Hepatocyte (in vitro differentiated cells): ENCODE measurements at regions not wholly inside any gene's neighbourhood (a gene's known extent, or its start where the extent isn't known, plus 50 kb on each side); places are given as distances from the start of the nearest gene placed in this dataset.

Experiments
- DNase-seq: peaks from one replicate; pipeline ENCODE4 v3.0.0-alpha.2; 2016; ENCODE audit warnings: low spot score
- H2AFZ ChIP-seq: fragments of 200-600 bp; sonication (generic); 2 replicates; pipeline ENCODE4 v1.6.0; 2016; ENCODE audit warnings: antibody characterized with exemption, mild to moderate bottlenecking
- H3K27ac ChIP-seq: fragments of 200-600 bp; sonication (generic); 2 replicates; pipeline ENCODE4 v1.5.1; 2016; ENCODE audit warnings: mild to moderate bottlenecking
- H3K27me3 ChIP-seq: fragments of 200-600 bp; sonication (generic); 2 replicates; pipeline ENCODE4 v1.6.1; 2016
- H3K36me3 ChIP-seq: fragments of 200-600 bp; sonication (generic); replicated peaks from 2 replicates; pipeline ENCODE4 v1.5.1; 2016; ENCODE audit warnings: low read depth; ENCODE audit not compliant: insufficient read depth
- H3K4me1 ChIP-seq: fragments of 200-600 bp; sonication (generic); 2 replicates; pipeline ENCODE4 v1.5.1; 2016; ENCODE audit warnings: mild to moderate bottlenecking, moderate library complexity; ENCODE audit not compliant: insufficient read depth
- H3K4me2 ChIP-seq: fragments of 200-600 bp; sonication (generic); 2 replicates; pipeline ENCODE4 v1.6.0; 2016
- H3K4me3 ChIP-seq: fragments of 200-600 bp; sonication (generic); 2 replicates; pipeline ENCODE4 v1.5.1; 2016; ENCODE audit warnings: mild to moderate bottlenecking
- H3K79me2 ChIP-seq: fragments of 200-600 bp; sonication (generic); 2 replicates; pipeline ENCODE4 v1.6.0; 2017; ENCODE audit warnings: mild to moderate bottlenecking
- H3K9me2 ChIP-seq: fragments of 200-600 bp; sonication (generic); replicated peaks from 2 replicates; pipeline ENCODE4 v1.6.0; 2017; ENCODE audit warnings: mild to moderate bottlenecking; ENCODE audit not compliant: insufficient read depth
- H3K9me3 ChIP-seq: fragments of 200-600 bp; sonication (generic); 2 replicates; pipeline ENCODE4 v1.5.1; 2016; ENCODE audit warnings: low read depth, mild to moderate bottlenecking
- H4K20me1 ChIP-seq: fragments of 200-600 bp; sonication (generic); 2 replicates; pipeline ENCODE4 v1.6.0; 2016; ENCODE audit warnings: mild to moderate bottlenecking; ENCODE audit not compliant: insufficient read depth, poor library complexity, severe bottlenecking
- EZH2 ChIP-seq: fragments of 200-600 bp; sonication (generic); IDR thresholded peaks from 2 replicates; pipeline ENCODE4 v1.6.1; 2016; ENCODE audit warnings: antibody characterized with exemption, mild to moderate bottlenecking, borderline replicate concordance
- EZH2phosphoT487 ChIP-seq: fragments of 200-600 bp; sonication (generic); IDR thresholded peaks from one replicate; pipeline ENCODE4 v1.6.1; 2018; ENCODE audit warnings: antibody characterized with exemption, mild to moderate bottlenecking, low read depth, moderate library complexity; ENCODE audit not compliant: unreplicated experiment, severe bottlenecking
- WGBS: methylation state at CpG from one replicate; pipeline ENCODE4 v1.1.6; 2016; ENCODE audit warnings: low lambda C conversion rate; ENCODE audit errors: missing lambda C conversion rate; 5-methylcytosine and 5-hydroxymethylcytosine counted together
- TF ChIP-seq, protein P1 (sequence below): fragments of 200-600 bp; sonication (generic); IDR thresholded peaks from 2 replicates; pipeline ENCODE4 v1.5.1; 2016; ENCODE audit warnings: antibody characterized with exemption, mild to moderate bottlenecking; ENCODE audit not compliant: poor library complexity

DNA sequence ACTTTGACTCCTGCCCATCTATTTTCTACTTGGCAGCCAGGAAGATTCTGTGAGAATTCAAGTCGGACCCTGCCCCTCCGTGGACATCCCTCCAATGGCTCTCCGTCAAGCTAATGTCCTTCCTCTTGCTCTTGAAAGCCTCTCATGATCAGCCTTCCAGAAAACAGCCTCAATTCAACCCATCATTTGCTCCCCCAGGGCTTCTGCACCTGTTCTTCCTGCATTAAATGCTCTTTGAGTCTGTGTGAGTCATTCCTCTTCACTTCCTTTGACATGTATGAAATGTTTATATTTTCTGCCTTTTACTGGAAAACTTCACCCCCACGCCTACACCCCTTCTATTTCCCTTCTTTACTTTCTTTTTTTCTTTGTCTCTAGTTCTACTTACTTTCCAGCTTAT lies 734.1 kb upstream of the ZP4 start:
- H3K27me3 ChIP-seq, result no peaks in the 10 kb centered on the region
- WGBS, result 81% methylated on average over 4 of the region's 4 CpGs
- no peak overlapping the region for H3K27ac ChIP-seq
- DNase-seq, result no peak
- no peaks in the 10 kb centered on the region for H3K4me1 ChIP-seq
- no peaks in the 10 kb centered on the region for H4K20me1 ChIP-seq
- no peak overlapping the region for H3K4me3 ChIP-seq
- TF ChIP-seq, protein P1, sequence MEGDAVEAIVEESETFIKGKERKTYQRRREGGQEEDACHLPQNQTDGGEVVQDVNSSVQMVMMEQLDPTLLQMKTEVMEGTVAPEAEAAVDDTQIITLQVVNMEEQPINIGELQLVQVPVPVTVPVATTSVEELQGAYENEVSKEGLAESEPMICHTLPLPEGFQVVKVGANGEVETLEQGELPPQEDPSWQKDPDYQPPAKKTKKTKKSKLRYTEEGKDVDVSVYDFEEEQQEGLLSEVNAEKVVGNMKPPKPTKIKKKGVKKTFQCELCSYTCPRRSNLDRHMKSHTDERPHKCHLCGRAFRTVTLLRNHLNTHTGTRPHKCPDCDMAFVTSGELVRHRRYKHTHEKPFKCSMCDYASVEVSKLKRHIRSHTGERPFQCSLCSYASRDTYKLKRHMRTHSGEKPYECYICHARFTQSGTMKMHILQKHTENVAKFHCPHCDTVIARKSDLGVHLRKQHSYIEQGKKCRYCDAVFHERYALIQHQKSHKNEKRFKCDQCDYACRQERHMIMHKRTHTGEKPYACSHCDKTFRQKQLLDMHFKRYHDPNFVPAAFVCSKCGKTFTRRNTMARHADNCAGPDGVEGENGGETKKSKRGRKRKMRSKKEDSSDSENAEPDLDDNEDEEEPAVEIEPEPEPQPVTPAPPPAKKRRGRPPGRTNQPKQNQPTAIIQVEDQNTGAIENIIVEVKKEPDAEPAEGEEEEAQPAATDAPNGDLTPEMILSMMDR, result no peak
- TF ChIP-seq EZH2phosphoT487 (no peak), EZH2 (no peak)
- H3K9me3 ChIP-seq, result no peaks in the 10 kb centered on the region
- no peaks in the 10 kb centered on the region for H3K9me2 ChIP-seq
- no peaks in the 10 kb centered on the region for H3K79me2 ChIP-seq
- no peak overlapping the region for H2AFZ ChIP-seq
- H3K36me3 ChIP-seq, result no peaks in the 10 kb centered on the region
- no peak overlapping the region for H3K4me2 ChIP-seq

DNA sequence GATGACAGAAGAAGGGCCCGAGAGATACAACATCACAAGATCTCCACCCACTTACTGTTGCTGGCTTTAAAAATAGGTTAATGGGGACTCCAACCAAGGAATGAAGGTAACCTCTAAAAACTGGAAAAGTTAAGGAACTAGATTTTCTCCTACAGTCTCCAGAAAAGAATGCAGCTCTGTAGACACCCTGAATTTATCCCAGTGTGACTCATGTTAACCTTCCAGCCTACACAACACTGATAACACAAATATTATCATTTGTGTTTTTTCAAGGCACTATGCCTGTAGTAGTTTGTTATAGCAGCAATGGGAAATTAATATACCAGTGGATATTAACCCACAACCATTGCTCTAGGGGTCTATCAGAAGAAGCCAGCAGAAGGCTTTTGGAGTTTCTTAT lies 730.7 kb upstream of the ZP4 start:
- H3K79me2 ChIP-seq, result no peaks in the 10 kb centered on the region
- H3K4me3 ChIP-seq, result no peak overlapping the region
- H3K9me2 ChIP-seq, result no peaks in the 10 kb centered on the region
- no peak overlapping the region for H3K4me2 ChIP-seq
- H3K36me3 ChIP-seq, result no peaks in the 10 kb centered on the region
- no peaks in the 10 kb centered on the region for H4K20me1 ChIP-seq
- H3K27ac ChIP-seq, result no peak overlapping the region
- DNase-seq, result no peak
- no peaks in the 10 kb centered on the region for H3K9me3 ChIP-seq
- 88% methylated on average over 1 of the region's 1 CpG for WGBS
- no peak overlapping the region for H2AFZ ChIP-seq
- no peak for TF ChIP-seq EZH2
- TF ChIP-seq EZH2phosphoT487, result no peak
- TF ChIP-seq, protein P1, result no peak
- H3K4me1 ChIP-seq, result no peaks in the 10 kb centered on the region
- no peaks in the 10 kb centered on the region for H3K27me3 ChIP-seq

DNA sequence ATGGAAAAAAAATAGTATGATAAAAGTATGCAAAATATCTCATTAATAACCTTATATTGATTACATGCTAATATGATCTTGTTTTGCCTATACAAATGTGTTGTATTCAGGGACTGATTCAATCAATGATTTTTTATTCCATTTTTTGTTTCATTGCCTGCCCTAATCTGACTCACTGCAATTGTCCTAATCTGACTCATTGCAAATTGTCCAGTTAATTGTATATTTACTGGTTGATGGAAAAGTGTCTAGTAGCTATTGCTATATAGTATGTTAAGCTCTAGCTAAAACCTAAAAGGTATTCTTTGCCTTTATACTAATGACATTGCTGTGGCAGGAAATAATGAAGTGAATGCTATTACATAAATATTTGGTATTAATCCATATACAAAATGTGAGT lies 728.9 kb upstream of the ZP4 start:
- DNase-seq, result no peak
- TF ChIP-seq EZH2 (no peak), EZH2phosphoT487 (no peak)
- TF ChIP-seq, protein P1, result no peak
- H2AFZ ChIP-seq, result no peak overlapping the region
- H3K9me2 ChIP-seq, result no peaks in the 10 kb centered on the region
- H3K4me2 ChIP-seq, result no peak overlapping the region
- H3K27me3 ChIP-seq, result no peaks in the 10 kb centered on the region
- H3K79me2 ChIP-seq, result no peaks in the 10 kb centered on the region
- no peaks in the 10 kb centered on the region for H3K9me3 ChIP-seq
- no peak overlapping the region for H3K27ac ChIP-seq
- no peak overlapping the region for H3K4me3 ChIP-seq
- H3K4me1 ChIP-seq, result no peaks in the 10 kb centered on the region
- no peaks in the 10 kb centered on the region for H4K20me1 ChIP-seq
- H3K36me3 ChIP-seq, result no peaks in the 10 kb centered on the region

DNA sequence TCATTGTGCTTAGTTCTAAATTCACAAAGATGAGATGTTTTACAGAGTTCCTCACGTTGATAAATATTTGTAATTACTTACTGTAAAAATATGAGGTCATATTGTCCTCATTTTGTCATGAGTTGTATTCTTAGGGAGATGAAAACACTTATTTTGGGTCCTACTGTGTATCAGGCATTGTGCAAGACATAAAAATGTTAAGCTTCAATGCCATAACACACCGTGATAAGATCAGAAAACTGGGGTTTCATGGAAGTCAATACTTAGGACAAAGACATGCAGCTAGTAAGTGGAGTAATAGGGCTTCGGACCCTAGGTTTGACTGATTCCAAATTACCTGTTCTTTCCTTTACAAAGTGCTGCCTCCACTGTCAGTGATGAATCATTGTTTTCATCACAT lies 720.7 kb upstream of the ZP4 start:
- Histone ChIP-seq H3K4me1 (no peaks in the 10 kb centered on the region), H3K36me3 (no peaks in the 10 kb centered on the region), H3K79me2 (no peaks in the 10 kb centered on the region), H3K9me3 (no peaks in the 10 kb centered on the region), H2AFZ (no peak overlapping the region), H3K9me2 (no peaks in the 10 kb centered on the region), H4K20me1 (no peaks in the 10 kb centered on the region), H3K4me3 (no peak overlapping the region), H3K27ac (no peak overlapping the region), H3K4me2 (no peak overlapping the region), H3K27me3 (no peaks in the 10 kb centered on the region)
- no peak for DNase-seq
- TF ChIP-seq, protein P1, result no peak
- TF ChIP-seq EZH2 (no peak), EZH2phosphoT487 (no peak)
- WGBS, result 90% methylated on average over 3 of the region's 3 CpGs
